ENCODE measurements at regions not wholly inside any gene's neighbourhood (a gene's known extent, or its start where the extent isn't known, plus 50 kb on each side); places are given as distances from the start of the nearest gene placed in this dataset.

- Histone ChIP-seq H3K9me3 (no peaks in the 10 kb centered on the region), H3K27ac (replicated peaks in 1 of 4) (no peak overlapping the region), H3K4me1 (peaks cover 0 to 19% (median 0%) of the 10 kb centered on the region in 4 donors), H3K36me3 (no peaks in the 10 kb centered on the region), H3K4me3 (no peak overlapping the region), H3K27me3 (no peaks in the 10 kb centered on the region)
- intact Hi-C loops (cut with DNase I) = no loop called here
- 73% methylated on average over 7 of the region's 7 CpGs for WGBS
- TF ChIP-seq POLR2A (IDR thresholded peaks at IDR 0.05; ENCODE audit: low read depth) = no peak
- no peak for TF ChIP-seq POLR2AphosphoS5 (IDR thresholded peaks at IDR 0.05)
- no peak for TF ChIP-seq EP300 (IDR thresholded peaks at IDR 0.05)
- TF ChIP-seq, protein P1, sequence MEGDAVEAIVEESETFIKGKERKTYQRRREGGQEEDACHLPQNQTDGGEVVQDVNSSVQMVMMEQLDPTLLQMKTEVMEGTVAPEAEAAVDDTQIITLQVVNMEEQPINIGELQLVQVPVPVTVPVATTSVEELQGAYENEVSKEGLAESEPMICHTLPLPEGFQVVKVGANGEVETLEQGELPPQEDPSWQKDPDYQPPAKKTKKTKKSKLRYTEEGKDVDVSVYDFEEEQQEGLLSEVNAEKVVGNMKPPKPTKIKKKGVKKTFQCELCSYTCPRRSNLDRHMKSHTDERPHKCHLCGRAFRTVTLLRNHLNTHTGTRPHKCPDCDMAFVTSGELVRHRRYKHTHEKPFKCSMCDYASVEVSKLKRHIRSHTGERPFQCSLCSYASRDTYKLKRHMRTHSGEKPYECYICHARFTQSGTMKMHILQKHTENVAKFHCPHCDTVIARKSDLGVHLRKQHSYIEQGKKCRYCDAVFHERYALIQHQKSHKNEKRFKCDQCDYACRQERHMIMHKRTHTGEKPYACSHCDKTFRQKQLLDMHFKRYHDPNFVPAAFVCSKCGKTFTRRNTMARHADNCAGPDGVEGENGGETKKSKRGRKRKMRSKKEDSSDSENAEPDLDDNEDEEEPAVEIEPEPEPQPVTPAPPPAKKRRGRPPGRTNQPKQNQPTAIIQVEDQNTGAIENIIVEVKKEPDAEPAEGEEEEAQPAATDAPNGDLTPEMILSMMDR (IDR thresholded peaks at IDR 0.05) = no peak
- DNase-seq (ENCODE audit: extremely low spot score) = no peak
Measured at GRCh38 chr9:80932947-80933780, 756.2 kb downstream of the TLE1 start.

DNA sequence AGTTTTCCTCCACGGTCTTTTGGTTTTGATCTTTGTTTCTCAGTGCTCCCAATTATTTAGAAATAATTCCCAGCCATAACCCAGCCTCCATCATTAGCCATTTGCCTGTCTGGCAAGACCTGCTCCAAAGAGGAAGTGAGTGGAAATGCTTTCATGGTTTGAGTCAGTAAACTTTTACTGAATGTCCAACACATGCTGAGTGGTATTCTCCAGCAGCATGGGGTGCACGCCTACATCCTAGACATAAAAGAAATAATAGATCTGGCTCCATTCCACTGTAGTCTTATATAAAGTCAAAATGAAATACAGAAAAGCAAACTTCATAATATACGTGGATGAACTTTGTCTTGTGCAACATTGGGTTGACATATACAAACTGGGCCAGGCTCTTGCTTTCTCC, 757.2 kb downstream of the TLE1 start:
- Histone ChIP-seq H3K27me3 (no peaks in the 10 kb centered on the region), H3K36me3 (no peaks in the 10 kb centered on the region), H3K4me3 (no peak overlapping the region), H3K4me1 (peaks cover 0 to 19% (median 0%) of the 10 kb centered on the region in 4 donors), H3K27ac (replicated peaks in 1 of 4) (no peak overlapping the region), H3K9me3 (peaks cover 0 to 8% (median 0%) of the 10 kb centered on the region in 4 donors)
- DNase-seq (ENCODE audit: extremely low spot score) = no peak
- intact Hi-C loops (cut with DNase I) = no loop called here
- TF ChIP-seq POLR2AphosphoS5 (IDR thresholded peaks at IDR 0.05) (no peak), POLR2A (IDR thresholded peaks at IDR 0.05; ENCODE audit: low read depth) (no peak), EP300 (IDR thresholded peaks at IDR 0.05) (no peak)
- TF ChIP-seq, protein P1 (IDR thresholded peaks at IDR 0.05) = no peak
- WGBS = 71% methylated on average over 3 of the region's 3 CpGs

DNA sequence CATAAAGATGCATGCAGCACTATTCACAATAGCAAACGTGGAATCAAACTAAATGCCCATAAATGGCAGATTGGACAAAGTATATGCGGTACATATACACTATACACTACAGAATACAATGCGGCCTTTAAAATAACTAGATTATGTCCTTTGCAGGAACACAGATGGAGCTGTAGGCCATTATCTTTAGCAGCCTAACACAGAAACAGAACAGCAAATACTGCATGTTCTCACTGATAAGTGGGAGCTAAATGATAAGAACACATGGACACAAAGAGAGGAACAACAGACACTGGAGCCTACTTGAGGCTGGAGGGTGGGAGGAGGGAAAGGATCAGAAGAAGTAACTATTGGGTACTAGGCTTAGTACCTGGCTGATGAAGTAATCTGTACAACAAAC, 758.2 kb downstream of the TLE1 start:
- peaks cover 0 to 19% (median 0%) of the 10 kb centered on the region in 4 donors for H3K4me1 ChIP-seq

DNA sequence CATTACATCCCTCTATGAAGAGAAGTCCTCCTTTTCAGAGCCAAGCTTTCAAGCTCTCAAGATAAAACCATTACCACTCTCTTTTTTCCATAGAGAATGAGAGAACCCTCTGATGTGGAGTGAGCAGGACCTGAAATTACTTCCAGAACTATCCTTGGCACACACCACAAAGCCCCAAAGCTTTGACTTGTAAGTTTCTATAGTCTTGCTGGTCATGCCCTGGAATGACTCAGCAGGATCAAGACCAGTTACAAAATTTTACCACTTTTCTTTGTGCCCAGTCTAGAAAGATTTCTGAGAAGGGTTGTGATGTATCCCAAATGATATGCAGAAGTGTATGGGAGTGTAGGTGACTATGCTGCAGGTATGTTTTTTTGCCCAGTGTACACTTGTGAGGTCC, 760.6 kb downstream of the TLE1 start:
- Histone ChIP-seq H3K27me3 (no peaks in the 10 kb centered on the region), H3K4me3 (no peak overlapping the region), H3K27ac (replicated peaks in 1 of 4) (no peak overlapping the region), H3K4me1 (peaks cover 0 to 17% (median 0%) of the 10 kb centered on the region in 4 donors), H3K9me3 (peaks cover 0 to 8% (median 0%) of the 10 kb centered on the region in 4 donors), H3K36me3 (no peaks in the 10 kb centered on the region)
- no peak for DNase-seq (ENCODE audit: extremely low spot score)
- no peak for TF ChIP-seq POLR2AphosphoS5 (IDR thresholded peaks at IDR 0.05)
- no peak for TF ChIP-seq POLR2A (IDR thresholded peaks at IDR 0.05; ENCODE audit: low read depth)
- TF ChIP-seq, protein P1 (IDR thresholded peaks at IDR 0.05) = no peak
- TF ChIP-seq EP300 (IDR thresholded peaks at IDR 0.05) = no peak
- intact Hi-C loops (cut with DNase I) = no loop called here

More for the DNA sequence above, 758.2 kb downstream of the TLE1 start:
- H3K27me3 ChIP-seq = no peaks in the 10 kb centered on the region
- no peaks in the 10 kb centered on the region for H3K36me3 ChIP-seq
- WGBS = 80% methylated on average over 3 of the region's 3 CpGs
- peaks cover 0 to 8% (median 0%) of the 10 kb centered on the region in 4 donors for H3K9me3 ChIP-seq
- no peak overlapping the region for H3K27ac ChIP-seq (replicated peaks in 1 of 4)
- DNase-seq (ENCODE audit: extremely low spot score) = no peak
- intact Hi-C loops (cut with DNase I) = no loop called here
- no peak overlapping the region for H3K4me3 ChIP-seq
- TF ChIP-seq POLR2AphosphoS5 (IDR thresholded peaks at IDR 0.05) (no peak), EP300 (IDR thresholded peaks at IDR 0.05) (no peak), POLR2A (IDR thresholded peaks at IDR 0.05; ENCODE audit: low read depth) (no peak)
- TF ChIP-seq, protein P1 (IDR thresholded peaks at IDR 0.05) = no peak
